ENCODE measurements at regions not wholly inside any gene's neighbourhood (a gene's known extent, or its start where the extent isn't known, plus 50 kb on each side); places are given as distances from the start of the nearest gene placed in this dataset.

GRCh38 chr12:71321130-71321529 lies 118.5 kb upstream of the LGR5 start:
- TF ChIP-seq POLR2A (IDR thresholded peaks at IDR 0.05; ENCODE audit: low read depth, low read length) (no peak), POLR2AphosphoS5 (IDR thresholded peaks at IDR 0.05; ENCODE audit: low read depth, low read length) (no peak), TAF1 (IDR thresholded peaks at IDR 0.05; ENCODE audit: borderline replicate concordance, low read depth, low read length) (no peak)

All from GM12892 (cell line).